Left hindlimb (tissue), 1 donor: ENCODE measurements at regions not wholly inside any gene's neighbourhood (a gene's known extent, or its start where the extent isn't known, plus 50 kb on each side); places are given as distances from the start of the nearest gene placed in this dataset.
"Not testable (repeated sequence)": the region's sequence is repeated elsewhere in the genome, so short reads cannot be mapped to it uniquely, and the experiment has no call there.

Experiments used
- DNase-seq: peaks from one replicate; pipeline ENCODE4 v3.0.0-alpha.2; 2018

GRCh38 chr18:75895135-75895534 lies 467.6 kb upstream of the SMIM21 start:
- no peak for DNase-seq

- DNase-seq = no peak
These were observed 457.2 kb upstream of the SMIM21 start for GRCh38 chr18:75884728-75885127.

GRCh38 chr18:75880925-75881504 lies 453.5 kb upstream of the SMIM21 start:
- DNase-seq = no peak

GRCh38 chr18:75880266-75880665 lies 452.8 kb upstream of the SMIM21 start:
- no peak for DNase-seq

DNA sequence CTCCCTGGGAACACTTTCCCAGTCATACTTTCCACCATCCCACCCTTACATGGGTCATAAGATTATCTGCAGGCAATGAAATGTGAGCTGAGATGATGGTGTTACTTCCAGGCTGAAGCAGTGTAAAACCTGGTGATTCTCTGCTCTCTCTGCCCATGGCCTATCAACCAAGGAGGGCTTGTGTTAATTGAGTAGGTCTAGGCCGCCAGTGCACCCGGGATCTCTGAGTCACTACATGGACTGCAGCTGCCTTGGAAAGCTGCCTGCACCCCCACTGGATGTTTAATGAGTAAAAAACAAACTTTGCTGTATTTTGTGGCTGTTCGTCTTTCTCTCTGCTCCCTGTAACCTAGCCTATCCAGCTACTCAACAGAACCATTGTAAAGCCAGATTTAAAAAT lies 451.7 kb upstream of the SMIM21 start:
- no peak for DNase-seq

DNA sequence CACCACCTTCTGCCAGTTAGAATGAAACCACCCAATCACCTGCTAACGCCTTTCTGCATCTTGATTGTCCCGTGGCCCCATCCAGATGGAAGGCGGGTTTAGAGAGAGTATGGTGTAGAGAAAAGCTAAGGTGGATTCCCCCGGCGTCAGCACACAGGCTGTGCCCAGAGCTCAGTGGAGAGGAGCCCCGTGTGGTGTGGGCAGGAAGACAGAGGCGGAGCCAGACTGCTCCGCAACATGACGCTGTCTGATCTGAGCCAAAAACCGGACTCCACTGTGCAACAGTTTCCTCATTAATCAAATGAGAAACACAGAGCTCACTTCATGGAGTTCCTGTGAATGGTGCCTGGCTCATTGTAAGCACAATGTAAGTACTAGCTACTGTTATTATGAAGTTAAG lies 448.1 kb upstream of the SMIM21 start:
- no peak for DNase-seq

GRCh38 chr18:75874401-75875089 lies 447.0 kb upstream of the SMIM21 start:
- no peak for DNase-seq

- DNase-seq = no peak
These were observed 444.1 kb upstream of the SMIM21 start for GRCh38 chr18:75871596-75871995.

GRCh38 chr18:75869162-75869561 lies 441.7 kb upstream of the SMIM21 start:
- DNase-seq = no peak

- DNase-seq = no peak
These were observed 440.5 kb upstream of the SMIM21 start for GRCh38 chr18:75868031-75868430.

DNA sequence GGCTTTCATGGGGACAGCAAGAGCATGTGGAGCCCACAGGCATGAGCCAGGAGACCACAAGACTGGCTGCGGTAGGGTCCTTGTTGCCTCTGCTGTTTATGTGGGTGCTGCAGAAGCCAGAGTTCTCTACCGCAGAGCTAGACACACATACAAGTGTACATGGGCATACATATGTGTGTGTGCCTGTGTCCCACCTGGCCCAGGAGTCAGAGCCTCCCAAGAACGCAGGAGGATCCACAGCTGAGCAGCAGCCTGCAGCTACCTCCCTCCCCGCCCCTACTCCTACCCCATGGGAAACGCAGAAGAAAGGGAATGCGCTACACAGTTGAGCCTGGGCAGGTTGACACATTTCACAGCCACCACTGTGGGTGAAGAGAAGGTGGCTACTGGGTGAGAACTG lies 438.1 kb upstream of the SMIM21 start:
- DNase-seq = no peak

DNA sequence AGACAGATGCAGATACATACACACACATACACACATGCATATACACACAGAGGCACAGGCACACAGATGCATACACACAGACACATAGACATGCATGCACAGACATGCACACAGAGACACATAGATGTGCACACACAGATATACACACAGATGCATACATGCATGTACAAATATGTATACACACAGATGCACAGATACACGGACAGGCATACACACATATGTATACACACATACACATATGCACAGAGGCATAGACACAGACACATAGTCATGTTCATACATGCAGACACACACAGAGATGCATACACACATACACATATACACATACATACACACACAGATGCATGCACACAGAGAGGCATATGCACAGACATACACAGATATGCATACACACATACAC lies 437.3 kb upstream of the SMIM21 start:
- DNase-seq = no peak

DNA sequence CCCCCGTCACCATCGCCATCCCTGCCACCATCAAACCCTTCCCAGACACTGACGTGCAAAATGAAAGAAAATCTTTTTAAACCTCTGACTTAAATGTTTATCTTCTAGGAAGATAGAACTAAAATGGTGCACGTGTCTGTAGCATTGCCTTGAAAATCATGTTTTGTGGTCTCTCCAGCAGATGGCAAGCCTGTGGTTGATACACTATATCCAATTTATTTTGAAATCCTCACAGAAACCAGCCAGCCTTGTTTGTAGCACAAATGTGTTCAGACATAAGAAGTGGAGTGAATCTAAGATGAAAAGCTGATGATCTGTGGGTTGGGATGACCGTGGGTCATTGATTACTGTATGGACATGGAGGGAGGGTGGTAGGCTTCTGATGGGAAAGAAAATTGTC lies 436.2 kb upstream of the SMIM21 start:
- DNase-seq = no peak

DNA sequence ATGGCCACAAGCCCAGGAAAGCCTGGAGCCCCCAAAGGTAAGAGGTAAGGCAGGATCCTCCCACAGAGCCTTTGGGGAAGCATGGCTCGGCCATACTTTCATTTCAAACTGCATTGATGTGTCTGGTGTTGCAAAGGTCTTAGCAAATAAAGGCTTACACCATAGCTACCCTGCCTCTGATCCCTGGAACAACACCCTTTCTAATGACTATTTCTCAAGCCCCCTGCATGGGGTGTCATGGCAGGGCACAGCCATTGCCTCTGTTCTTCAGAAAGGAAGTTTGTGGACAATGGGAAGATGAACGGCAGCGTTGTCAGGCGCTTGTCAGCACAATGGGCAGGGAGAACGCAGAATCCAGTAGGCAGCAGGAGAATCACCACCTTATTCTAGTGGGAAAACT lies 435.0 kb upstream of the SMIM21 start:
- no peak for DNase-seq

DNA sequence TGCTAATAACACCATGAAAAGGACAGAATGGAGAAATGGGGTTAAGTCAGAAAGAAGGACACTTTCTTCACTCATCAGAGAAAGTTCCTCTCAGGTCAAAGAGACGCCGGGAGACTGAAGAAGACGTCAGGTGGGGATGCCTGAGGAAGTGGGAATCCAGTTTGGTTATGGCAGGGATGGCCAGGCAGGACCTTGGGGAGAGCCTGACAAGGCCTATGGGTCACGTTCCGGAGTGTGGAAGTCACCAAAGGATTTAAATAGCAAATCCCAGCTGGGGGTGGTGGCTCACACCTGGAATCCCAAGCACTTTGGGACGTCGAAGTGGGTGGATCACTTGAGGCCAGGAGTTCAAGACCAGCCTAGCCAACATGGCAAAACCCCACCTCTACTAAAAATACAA lies 432.7 kb upstream of the SMIM21 start:
- no peak for DNase-seq

GRCh38 chr18:75859533-75859932 lies 432.0 kb upstream of the SMIM21 start:
- no peak for DNase-seq

- DNase-seq = no peak
These were observed 431.3 kb upstream of the SMIM21 start for GRCh38 chr18:75858754-75859153.

GRCh38 chr18:75857558-75857957 lies 430.1 kb upstream of the SMIM21 start:
- no peak for DNase-seq

DNA sequence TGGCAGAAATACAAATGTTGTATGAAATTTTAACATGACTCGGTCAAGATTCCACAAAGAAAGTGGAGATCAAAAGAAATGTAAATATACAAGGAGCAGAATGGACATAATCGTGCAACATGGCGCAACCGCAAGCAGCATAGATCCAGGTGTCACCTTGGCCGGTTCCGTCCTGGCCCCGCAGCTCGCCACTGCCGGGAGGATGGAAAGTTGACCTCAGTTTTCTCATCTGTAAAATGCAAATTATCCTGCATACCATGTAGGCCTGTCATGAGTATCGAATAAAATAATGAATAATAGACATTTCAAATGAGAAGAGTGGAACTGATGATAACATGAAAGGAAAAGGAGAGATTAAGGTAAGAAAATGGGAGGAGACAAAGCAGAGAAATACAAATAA lies 427.3 kb upstream of the SMIM21 start:
- no peak for DNase-seq

DNA sequence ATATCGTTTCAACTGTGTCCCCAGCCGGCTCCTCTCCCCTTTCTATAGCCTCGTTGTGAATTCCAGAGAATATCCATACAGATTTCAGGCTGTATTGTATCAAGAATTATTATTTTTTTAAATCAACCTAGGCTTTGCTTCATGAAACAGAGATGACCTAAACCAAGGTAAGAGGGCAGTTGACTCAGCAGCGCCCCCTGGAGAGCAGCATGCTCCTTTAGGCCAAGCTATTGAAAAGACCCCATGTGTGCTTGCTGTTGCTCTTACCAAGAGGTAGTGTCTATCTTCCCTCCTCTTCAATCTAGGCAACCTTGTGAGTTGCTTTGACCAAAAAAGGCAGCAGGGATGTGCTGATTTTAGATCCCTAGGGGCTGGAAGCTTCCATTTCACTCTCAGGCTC lies 426.7 kb upstream of the SMIM21 start:
- DNase-seq = no peak

DNA sequence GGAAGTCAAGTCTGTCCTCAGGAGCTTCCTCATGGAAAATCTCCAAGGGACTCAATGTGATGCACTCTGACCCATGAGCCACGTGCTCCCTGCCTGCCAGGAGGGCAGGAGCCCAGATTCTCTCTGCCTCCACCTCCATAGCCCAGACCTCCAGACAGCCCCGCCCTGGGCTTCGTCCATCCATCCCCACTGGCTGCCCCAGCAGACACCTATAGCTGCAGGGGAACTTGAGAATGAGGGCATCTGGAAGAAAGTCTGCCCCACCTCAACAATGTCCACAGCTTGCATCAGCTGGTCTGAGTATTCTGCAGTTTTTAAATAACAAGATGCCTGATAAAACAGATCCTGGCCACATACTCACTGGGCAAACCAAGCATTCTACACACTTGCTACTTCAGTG lies 418.8 kb upstream of the SMIM21 start:
- DNase-seq = no peak

- no peak for DNase-seq
These were observed 417.9 kb upstream of the SMIM21 start for GRCh38 chr18:75845413-75845812.

- no peak for DNase-seq
These were observed 416.6 kb upstream of the SMIM21 start for GRCh38 chr18:75844146-75844545.

- DNase-seq = no peak
These were observed 412.6 kb upstream of the SMIM21 start for GRCh38 chr18:75840131-75840530.

DNA sequence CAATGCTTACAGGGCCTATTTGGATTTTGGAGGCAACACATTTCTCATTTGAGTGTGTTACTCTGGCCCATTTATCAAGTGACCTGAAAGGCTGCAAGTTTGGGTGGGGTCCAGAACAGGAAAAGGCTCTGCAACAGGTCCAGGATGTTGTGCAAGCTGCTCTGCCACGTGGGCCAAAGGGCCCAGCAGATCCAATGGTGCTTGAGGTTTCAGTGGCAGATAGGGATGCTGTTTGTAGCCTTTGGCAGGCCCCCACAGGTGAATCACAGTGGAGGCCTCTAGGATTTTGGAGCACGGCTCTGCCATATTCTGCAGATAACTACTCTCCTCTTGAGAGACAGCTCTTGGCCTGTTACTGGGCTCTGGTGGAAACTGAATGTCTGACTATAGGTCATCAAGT lies 412.2 kb upstream of the SMIM21 start:
- DNase-seq = not testable (repeated sequence)
